KMS-11 (cell line): ENCODE measurements at regions not wholly inside any gene's neighbourhood (a gene's known extent, or its start where the extent isn't known, plus 50 kb on each side); places are given as distances from the start of the nearest gene placed in this dataset.

Experiments
- H2AFZ ChIP-seq: fragments of 200-600 bp; sonication (generic); 2 replicates; pipeline ENCODE4 v1.6.1; 2016; ENCODE audit warnings: antibody characterized with exemption, mixed run types, low read depth
- H3K27ac ChIP-seq: fragments of 200-600 bp; sonication (generic); 2 replicates; pipeline ENCODE4 v1.6.1; 2016; ENCODE audit warnings: mild to moderate bottlenecking, mixed run types
- H3K27me3 ChIP-seq: fragments of 200-600 bp; sonication (generic); 2 replicates; pipeline ENCODE4 v1.6.1; 2017; ENCODE audit warnings: mild to moderate bottlenecking, low read depth, mixed run types, moderate library complexity; ENCODE audit not compliant: insufficient read depth
- H3K36me3 ChIP-seq: fragments of 200-600 bp; sonication (generic); 2 replicates; pipeline ENCODE4 v1.6.1; 2017; ENCODE audit warnings: mild to moderate bottlenecking, mixed run types; ENCODE audit not compliant: insufficient read depth
- H3K4me1 ChIP-seq: fragments of 200-600 bp; sonication (generic); 2 replicates; pipeline ENCODE4 v1.6.1; 2016; ENCODE audit warnings: mild to moderate bottlenecking, low read depth, mixed run types; ENCODE audit not compliant: poor library complexity, severe bottlenecking
- H3K4me2 ChIP-seq: fragments of 200-600 bp; sonication (generic); 2 replicates; pipeline ENCODE4 v1.7.0; 2016; ENCODE audit warnings: mild to moderate bottlenecking, mixed run types
- H3K4me3 ChIP-seq: fragments of 200-600 bp; sonication (generic); IDR thresholded peaks from 2 replicates; pipeline ENCODE4 v1.6.1; 2017; ENCODE audit warnings: low read depth, low read length, mixed read lengths; ENCODE audit not compliant: insufficient read depth
- H3K79me2 ChIP-seq: fragments of 200-600 bp; sonication (generic); 2 replicates; pipeline ENCODE4 v1.6.1; 2016; ENCODE audit warnings: low read depth, mixed run types; ENCODE audit not compliant: insufficient read depth
- H3K9ac ChIP-seq: fragments of 200-600 bp; sonication (generic); 2 replicates; pipeline ENCODE4 v1.6.1; 2016; ENCODE audit warnings: mild to moderate bottlenecking, mixed run types
- H4K20me1 ChIP-seq: fragments of 200-600 bp; sonication (generic); 2 replicates; pipeline ENCODE4 v1.6.1; 2016; ENCODE audit warnings: mild to moderate bottlenecking, mixed run types; ENCODE audit not compliant: insufficient read depth
- TF ChIP-seq, protein P1 (sequence below): fragments of 200-600 bp; sonication (generic); conservative IDR thresholded peaks from 2 replicates; pipeline ENCODE4 v1.6.1; 2017; ENCODE audit warnings: low read depth, mild to moderate bottlenecking, antibody characterized with exemption, low read length, moderate library complexity, mixed read lengths

DNA sequence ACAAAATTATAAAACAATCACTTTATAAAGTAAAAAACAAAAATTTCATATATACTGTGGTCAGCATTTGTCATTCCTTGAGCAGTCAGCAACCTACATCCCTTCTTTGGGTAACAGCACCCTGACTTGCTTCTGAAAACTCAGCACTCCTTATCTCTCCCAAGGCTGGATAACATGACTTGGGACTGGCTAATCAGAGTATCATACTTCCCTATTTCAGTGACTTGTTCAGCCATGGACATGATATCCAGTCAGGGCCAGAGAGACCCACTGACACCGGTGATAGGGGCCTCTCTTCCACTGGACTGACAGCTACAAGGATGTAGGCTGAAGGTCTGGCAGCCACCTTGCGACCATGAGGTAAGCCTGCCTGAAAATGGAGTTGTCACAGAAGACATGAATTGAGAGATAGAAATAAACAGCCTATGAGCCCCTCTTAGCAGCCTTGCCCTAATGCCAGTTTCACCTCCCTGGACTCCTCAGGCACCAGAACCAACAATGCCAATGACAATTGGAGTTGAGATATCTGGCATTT, 84.4 kb upstream of the NEBL start:
- Histone ChIP-seq H3K4me1 (peaks cover 20% of the 10 kb centered on the region), H4K20me1 (no peaks in the 10 kb centered on the region), H3K27ac (no peak overlapping the region), H3K4me2 (no peak overlapping the region), H3K9ac (no peak overlapping the region), H2AFZ (no peak overlapping the region), H3K79me2 (no peaks in the 10 kb centered on the region), H3K36me3 (no peaks in the 10 kb centered on the region), H3K27me3 (no peaks in the 10 kb centered on the region), H3K4me3 (no peak overlapping the region)
- TF ChIP-seq, protein P1, sequence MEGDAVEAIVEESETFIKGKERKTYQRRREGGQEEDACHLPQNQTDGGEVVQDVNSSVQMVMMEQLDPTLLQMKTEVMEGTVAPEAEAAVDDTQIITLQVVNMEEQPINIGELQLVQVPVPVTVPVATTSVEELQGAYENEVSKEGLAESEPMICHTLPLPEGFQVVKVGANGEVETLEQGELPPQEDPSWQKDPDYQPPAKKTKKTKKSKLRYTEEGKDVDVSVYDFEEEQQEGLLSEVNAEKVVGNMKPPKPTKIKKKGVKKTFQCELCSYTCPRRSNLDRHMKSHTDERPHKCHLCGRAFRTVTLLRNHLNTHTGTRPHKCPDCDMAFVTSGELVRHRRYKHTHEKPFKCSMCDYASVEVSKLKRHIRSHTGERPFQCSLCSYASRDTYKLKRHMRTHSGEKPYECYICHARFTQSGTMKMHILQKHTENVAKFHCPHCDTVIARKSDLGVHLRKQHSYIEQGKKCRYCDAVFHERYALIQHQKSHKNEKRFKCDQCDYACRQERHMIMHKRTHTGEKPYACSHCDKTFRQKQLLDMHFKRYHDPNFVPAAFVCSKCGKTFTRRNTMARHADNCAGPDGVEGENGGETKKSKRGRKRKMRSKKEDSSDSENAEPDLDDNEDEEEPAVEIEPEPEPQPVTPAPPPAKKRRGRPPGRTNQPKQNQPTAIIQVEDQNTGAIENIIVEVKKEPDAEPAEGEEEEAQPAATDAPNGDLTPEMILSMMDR, result no peak

DNA sequence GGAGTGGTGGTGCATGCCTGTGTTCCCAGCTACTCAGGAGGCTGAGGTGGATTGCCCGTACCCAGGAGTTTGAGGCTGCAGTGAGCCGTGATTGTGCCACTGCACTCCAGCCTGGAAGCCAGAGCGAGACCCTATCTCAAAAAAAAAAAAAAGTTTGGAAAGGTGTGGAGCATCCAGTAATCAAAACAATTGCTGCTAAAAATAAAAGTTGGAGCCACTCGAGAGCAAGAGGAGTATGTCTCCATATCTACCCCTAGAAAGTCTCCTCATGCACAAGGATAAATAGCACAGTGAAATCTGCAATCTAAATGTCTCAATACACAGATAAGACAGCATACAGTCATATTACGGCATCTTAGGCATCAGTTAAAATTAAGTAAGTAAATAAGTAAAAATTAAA, 81.5 kb upstream of the NEBL start:
- TF ChIP-seq, protein P1, result no peak

DNA sequence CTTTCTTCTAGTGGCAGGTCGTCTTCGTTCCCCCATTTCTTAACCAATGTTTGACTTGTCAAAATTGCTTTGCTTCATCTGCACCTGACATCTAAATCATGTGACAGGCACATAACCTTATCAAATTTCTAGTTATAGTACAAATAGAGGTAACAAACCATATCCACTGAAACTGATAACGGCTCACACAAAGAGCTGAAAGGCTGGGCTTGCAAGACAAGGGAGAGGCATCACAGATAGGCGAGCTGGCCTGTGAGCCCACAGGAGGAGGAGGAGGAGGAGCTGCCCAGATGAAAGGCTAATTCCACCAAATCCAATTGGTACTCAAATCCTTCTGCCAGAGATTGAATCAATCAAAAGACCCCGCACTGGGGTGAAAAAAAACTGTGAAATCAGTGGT, 80.2 kb upstream of the NEBL start:
- H3K36me3 ChIP-seq, result no peaks in the 10 kb centered on the region
- TF ChIP-seq, protein P1, result no peak
- H3K4me2 ChIP-seq, result peak overlapping the region; percentile 71
- peaks cover 42% of the 10 kb centered on the region for H3K4me1 ChIP-seq
- peak overlapping the region; percentile 77 for H2AFZ ChIP-seq
- peak overlapping the region; percentile 67 for H3K27ac ChIP-seq
- no peaks in the 10 kb centered on the region for H4K20me1 ChIP-seq
- no peaks in the 10 kb centered on the region for H3K79me2 ChIP-seq
- H3K27me3 ChIP-seq, result no peaks in the 10 kb centered on the region
- H3K9ac ChIP-seq, result peak overlapping the region; percentile 22; the same call in 1 of the 2 replicates
- H3K4me3 ChIP-seq, result no peak overlapping the region

More for the DNA sequence above, 81.5 kb upstream of the NEBL start:
- Histone ChIP-seq H3K27ac (no peak overlapping the region), H2AFZ (no peak overlapping the region), H3K4me2 (no peak overlapping the region), H4K20me1 (no peaks in the 10 kb centered on the region), H3K4me1 (peaks cover 40% of the 10 kb centered on the region), H3K79me2 (no peaks in the 10 kb centered on the region), H3K36me3 (no peaks in the 10 kb centered on the region), H3K27me3 (no peaks in the 10 kb centered on the region), H3K9ac (no peak overlapping the region), H3K4me3 (no peak overlapping the region)

DNA sequence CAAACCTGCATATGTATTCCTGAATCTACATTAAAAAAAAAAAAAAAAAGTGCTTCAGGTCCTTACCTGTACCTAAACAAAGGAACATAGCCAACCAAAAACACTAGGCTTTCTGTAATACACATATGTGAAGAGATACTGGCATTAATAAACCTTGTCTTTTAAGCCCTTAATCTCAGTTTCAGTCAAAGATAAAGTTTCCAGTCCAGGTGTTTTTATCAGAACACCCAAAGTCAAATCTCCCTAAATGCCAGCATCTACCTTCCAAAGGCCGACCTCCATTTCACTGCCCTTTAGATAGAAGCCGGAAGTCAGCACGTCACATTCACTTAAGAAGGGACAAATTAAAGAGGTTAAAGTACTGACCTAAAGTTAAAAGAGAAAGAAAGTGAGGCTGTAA, 79.8 kb upstream of the NEBL start:
- Histone ChIP-seq H4K20me1 (no peaks in the 10 kb centered on the region), H3K27me3 (no peaks in the 10 kb centered on the region), H3K4me2 (peak overlapping the region; percentile 71), H3K4me1 (peaks cover 47% of the 10 kb centered on the region), H3K79me2 (no peaks in the 10 kb centered on the region), H2AFZ (peak overlapping the region; percentile 77), H3K27ac (peak overlapping the region; percentile 67), H3K9ac (peak overlapping the region; percentile 22; the same call in 1 of the 2 replicates), H3K4me3 (no peak overlapping the region), H3K36me3 (no peaks in the 10 kb centered on the region)
- TF ChIP-seq, protein P1, result no peak
